ENCODE measurements at regions not wholly inside any gene's neighbourhood (a gene's known extent, or its start where the extent isn't known, plus 50 kb on each side); places are given as distances from the start of the nearest gene placed in this dataset.

DNA sequence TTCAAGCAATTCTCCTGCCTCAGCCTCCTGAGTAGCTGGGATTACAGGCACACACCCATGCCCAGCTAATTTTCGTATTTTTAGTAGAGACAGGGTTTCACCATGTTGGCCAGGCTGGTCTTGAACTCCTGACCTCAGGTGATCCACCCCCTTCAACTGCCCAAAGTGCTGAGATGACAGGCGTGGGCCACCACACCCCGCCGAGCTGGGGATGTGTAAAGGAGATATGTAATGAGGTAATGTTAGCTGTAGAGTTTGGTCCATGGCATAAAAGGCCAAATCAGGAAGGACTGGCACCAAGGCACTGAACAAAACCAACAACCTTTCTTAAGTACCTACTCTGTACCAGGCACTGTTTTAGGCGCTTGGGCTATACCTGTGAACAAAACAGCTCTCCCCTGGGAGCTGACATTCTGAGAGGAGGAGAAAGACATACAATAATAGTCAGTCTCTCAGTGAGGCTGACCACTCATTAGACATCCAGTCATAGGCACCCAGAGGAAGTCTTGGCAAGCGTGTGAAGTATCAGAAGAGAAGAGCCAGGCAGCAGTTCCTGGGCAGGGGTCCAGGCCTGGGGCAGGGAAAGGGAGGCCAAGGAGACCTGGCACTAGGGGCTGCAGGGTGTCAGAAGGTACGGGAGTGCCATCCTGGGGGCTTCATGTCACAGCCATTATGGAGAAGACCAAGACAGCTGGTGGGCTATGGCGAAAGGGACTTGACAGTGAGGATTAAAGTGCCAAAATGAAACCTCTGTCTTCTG lies 164.8 kb upstream of the DTNBP1 start:
- ChIA-PET POLR2A (no interaction called here), CTCF (no interaction called here)
- 42% methylated on average over 8 of the region's 8 CpGs for WGBS (ENCODE audit: missing lambda C conversion rate)

DNA sequence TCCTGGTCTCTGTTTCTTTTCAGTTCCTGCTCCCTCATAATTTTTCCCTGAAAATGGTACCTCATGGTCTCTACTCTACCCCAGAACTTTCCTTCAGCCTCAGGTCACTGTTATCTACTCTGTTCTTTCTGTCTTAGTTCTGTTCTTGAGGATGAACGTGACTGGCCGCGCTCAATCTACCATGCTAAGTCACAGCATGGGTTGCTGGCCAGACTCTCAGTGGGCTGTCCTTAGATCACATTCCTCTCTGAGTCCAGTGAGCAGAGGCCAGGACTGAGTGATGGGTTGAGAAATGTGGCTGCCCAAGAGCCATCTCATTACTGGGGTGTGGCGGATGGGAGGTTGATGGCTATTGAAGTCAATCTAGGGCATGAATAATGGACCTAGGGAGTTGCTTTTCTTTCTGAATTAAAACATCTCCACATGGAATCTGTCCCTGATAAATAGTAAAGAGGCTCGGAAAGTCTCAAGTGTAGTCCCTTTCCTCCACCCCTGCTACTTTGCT lies 164.0 kb upstream of the DTNBP1 start:
- CTCF ChIA-PET = no interaction called here
- FAIRE-seq = no peak
- ATAC-seq = no peak
- Histone ChIP-seq H3K27ac (no peak overlapping the region), H3K4me1 (no peaks in the 10 kb centered on the region), H3K9me3 (no peaks in the 10 kb centered on the region), H3K4me2 (no peak overlapping the region), H3K4me3 (no peak overlapping the region)
- POLR2A ChIA-PET = no interaction called here
- DNase-seq (ENCODE audit: low read depth in 1 of 2, low spot score in 1 of 2) = no peak
- WGBS (ENCODE audit: missing lambda C conversion rate) = 65% methylated on average over 5 of the region's 5 CpGs
- TF ChIP-seq MAFK (IDR thresholded peaks at IDR 0.05; ENCODE audit: partially characterized antibody) = no peak
- no peak for TF ChIP-seq MYC (IDR thresholded peaks at IDR 0.05; ENCODE audit: borderline replicate concordance, low read length)
- no peak for TF ChIP-seq JUN (IDR thresholded peaks at IDR 0.05)
- TF ChIP-seq, protein P1, sequence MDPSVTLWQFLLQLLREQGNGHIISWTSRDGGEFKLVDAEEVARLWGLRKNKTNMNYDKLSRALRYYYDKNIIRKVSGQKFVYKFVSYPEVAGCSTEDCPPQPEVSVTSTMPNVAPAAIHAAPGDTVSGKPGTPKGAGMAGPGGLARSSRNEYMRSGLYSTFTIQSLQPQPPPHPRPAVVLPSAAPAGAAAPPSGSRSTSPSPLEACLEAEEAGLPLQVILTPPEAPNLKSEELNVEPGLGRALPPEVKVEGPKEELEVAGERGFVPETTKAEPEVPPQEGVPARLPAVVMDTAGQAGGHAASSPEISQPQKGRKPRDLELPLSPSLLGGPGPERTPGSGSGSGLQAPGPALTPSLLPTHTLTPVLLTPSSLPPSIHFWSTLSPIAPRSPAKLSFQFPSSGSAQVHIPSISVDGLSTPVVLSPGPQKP (IDR thresholded peaks at IDR 0.05; ENCODE audit: low read depth, low read length) = no peak
- no peak for TF ChIP-seq ZSCAN20 (CRISPR knock-in tag; IDR thresholded peaks at IDR 0.05)
- TF ChIP-seq CBX8 (IDR thresholded peaks at IDR 0.05) = no peak
- no peak for TF ChIP-seq FOXS1 (CRISPR knock-in tag; IDR thresholded peaks at IDR 0.05)
- no peak for TF ChIP-seq RARB (CRISPR knock-in tag; IDR thresholded peaks at IDR 0.05)
- no peak for TF ChIP-seq FOSB (CRISPR knock-in tag; IDR thresholded peaks at IDR 0.05)
- no peak for TF ChIP-seq POLR2A (IDR thresholded peaks at IDR 0.05; ENCODE audit: low read length)
- TF ChIP-seq FOSL2 (IDR thresholded peaks at IDR 0.05) = no peak
- no peak for TF ChIP-seq FOSL2 (CRISPR knock-in tag; IDR thresholded peaks at IDR 0.05)
- TF ChIP-seq NFE2L2 (conservative IDR thresholded peaks at IDR 0.05; ENCODE audit: low read length) = no peak
- TF ChIP-seq TP53 (CRISPR knock-in tag; IDR thresholded peaks at IDR 0.05) = no peak
- TF ChIP-seq JUNB (IDR thresholded peaks at IDR 0.05) = no peak
- TF ChIP-seq RAD21 (conservative IDR thresholded peaks at IDR 0.05 in 1 of 2, IDR thresholded peaks at IDR 0.05 in 1 of 2) = no peak
- TF ChIP-seq HOXA7 (CRISPR knock-in tag; IDR thresholded peaks at IDR 0.05) = no peak
- TF ChIP-seq EP300 (IDR thresholded peaks at IDR 0.05) = no peak
- no peak for TF ChIP-seq ZNF302 (CRISPR knock-in tag; IDR thresholded peaks at IDR 0.05)

More for the DNA sequence above, 164.8 kb upstream of the DTNBP1 start:
- H3K4me3 ChIP-seq = no peak overlapping the region
- DNase-seq (ENCODE audit: low read depth in 1 of 2, low spot score in 1 of 2) (no peak), FAIRE-seq (no peak), ATAC-seq (no peak)
- H3K9me3 ChIP-seq = no peaks in the 10 kb centered on the region
- TF ChIP-seq, protein P2, sequence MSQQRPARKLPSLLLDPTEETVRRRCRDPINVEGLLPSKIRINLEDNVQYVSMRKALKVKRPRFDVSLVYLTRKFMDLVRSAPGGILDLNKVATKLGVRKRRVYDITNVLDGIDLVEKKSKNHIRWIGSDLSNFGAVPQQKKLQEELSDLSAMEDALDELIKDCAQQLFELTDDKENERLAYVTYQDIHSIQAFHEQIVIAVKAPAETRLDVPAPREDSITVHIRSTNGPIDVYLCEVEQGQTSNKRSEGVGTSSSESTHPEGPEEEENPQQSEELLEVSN (IDR thresholded peaks at IDR 0.05; ENCODE audit: borderline replicate concordance, low read depth) = no peak
- TF ChIP-seq KDM5A (IDR thresholded peaks at IDR 0.05) (no peak), FOSL2 (IDR thresholded peaks at IDR 0.05) (no peak), FOSL2 (CRISPR knock-in tag; IDR thresholded peaks at IDR 0.05) (no peak), CHD2 (IDR thresholded peaks at IDR 0.05; ENCODE audit: low read length, partially characterized antibody) (no peak), CHD4 (IDR thresholded peaks at IDR 0.05; ENCODE audit: borderline replicate concordance) (no peak), EHMT2 (IDR thresholded peaks at IDR 0.05; ENCODE audit: low read depth) (no peak), ZSCAN20 (CRISPR knock-in tag; IDR thresholded peaks at IDR 0.05) (no peak), KDM1A (IDR thresholded peaks at IDR 0.05; ENCODE audit: low read depth) (no peak), NR3C1 (IDR thresholded peaks at IDR 0.05) (no peak), TFCP2L1 (CRISPR knock-in tag; IDR thresholded peaks at IDR 0.05) (no peak), SMC3 (IDR thresholded peaks at IDR 0.05) (no peak), CBX2 (IDR thresholded peaks at IDR 0.05; ENCODE audit: borderline replicate concordance, low read depth) (no peak), JUN (IDR thresholded peaks at IDR 0.05) (no peak), GATA3 (IDR thresholded peaks at IDR 0.05; ENCODE audit: borderline replicate concordance) (no peak), RFX5 (IDR thresholded peaks at IDR 0.05) (no peak), JUNB (IDR thresholded peaks at IDR 0.05) (no peak)
- TF ChIP-seq, protein P3, sequence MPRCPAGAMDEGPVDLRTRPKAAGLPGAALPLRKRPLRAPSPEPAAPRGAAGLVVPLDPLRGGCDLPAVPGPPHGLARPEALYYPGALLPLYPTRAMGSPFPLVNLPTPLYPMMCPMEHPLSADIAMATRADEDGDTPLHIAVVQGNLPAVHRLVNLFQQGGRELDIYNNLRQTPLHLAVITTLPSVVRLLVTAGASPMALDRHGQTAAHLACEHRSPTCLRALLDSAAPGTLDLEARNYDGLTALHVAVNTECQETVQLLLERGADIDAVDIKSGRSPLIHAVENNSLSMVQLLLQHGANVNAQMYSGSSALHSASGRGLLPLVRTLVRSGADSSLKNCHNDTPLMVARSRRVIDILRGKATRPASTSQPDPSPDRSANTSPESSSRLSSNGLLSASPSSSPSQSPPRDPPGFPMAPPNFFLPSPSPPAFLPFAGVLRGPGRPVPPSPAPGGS (IDR thresholded peaks at IDR 0.05) = no peak
- TF ChIP-seq, protein P4, sequence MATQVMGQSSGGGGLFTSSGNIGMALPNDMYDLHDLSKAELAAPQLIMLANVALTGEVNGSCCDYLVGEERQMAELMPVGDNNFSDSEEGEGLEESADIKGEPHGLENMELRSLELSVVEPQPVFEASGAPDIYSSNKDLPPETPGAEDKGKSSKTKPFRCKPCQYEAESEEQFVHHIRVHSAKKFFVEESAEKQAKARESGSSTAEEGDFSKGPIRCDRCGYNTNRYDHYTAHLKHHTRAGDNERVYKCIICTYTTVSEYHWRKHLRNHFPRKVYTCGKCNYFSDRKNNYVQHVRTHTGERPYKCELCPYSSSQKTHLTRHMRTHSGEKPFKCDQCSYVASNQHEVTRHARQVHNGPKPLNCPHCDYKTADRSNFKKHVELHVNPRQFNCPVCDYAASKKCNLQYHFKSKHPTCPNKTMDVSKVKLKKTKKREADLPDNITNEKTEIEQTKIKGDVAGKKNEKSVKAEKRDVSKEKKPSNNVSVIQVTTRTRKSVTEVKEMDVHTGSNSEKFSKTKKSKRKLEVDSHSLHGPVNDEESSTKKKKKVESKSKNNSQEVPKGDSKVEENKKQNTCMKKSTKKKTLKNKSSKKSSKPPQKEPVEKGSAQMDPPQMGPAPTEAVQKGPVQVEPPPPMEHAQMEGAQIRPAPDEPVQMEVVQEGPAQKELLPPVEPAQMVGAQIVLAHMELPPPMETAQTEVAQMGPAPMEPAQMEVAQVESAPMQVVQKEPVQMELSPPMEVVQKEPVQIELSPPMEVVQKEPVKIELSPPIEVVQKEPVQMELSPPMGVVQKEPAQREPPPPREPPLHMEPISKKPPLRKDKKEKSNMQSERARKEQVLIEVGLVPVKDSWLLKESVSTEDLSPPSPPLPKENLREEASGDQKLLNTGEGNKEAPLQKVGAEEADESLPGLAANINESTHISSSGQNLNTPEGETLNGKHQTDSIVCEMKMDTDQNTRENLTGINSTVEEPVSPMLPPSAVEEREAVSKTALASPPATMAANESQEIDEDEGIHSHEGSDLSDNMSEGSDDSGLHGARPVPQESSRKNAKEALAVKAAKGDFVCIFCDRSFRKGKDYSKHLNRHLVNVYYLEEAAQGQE (IDR thresholded peaks at IDR 0.05) = no peak
- TF ChIP-seq, protein P5, sequence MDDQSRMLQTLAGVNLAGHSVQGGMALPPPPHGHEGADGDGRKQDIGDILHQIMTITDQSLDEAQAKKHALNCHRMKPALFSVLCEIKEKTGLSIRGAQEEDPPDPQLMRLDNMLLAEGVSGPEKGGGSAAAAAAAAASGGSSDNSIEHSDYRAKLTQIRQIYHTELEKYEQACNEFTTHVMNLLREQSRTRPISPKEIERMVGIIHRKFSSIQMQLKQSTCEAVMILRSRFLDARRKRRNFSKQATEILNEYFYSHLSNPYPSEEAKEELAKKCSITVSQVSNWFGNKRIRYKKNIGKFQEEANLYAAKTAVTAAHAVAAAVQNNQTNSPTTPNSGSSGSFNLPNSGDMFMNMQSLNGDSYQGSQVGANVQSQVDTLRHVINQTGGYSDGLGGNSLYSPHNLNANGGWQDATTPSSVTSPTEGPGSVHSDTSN (IDR thresholded peaks at IDR 0.05) = no peak
- no peak overlapping the region for H3K27ac ChIP-seq
- H3K4me2 ChIP-seq = no peak overlapping the region
- no peaks in the 10 kb centered on the region for H3K4me1 ChIP-seq

All from A549 (cell line).